ENCODE measurements at regions not wholly inside any gene's neighbourhood (a gene's known extent, or its start where the extent isn't known, plus 50 kb on each side); places are given as distances from the start of the nearest gene placed in this dataset.

DNA sequence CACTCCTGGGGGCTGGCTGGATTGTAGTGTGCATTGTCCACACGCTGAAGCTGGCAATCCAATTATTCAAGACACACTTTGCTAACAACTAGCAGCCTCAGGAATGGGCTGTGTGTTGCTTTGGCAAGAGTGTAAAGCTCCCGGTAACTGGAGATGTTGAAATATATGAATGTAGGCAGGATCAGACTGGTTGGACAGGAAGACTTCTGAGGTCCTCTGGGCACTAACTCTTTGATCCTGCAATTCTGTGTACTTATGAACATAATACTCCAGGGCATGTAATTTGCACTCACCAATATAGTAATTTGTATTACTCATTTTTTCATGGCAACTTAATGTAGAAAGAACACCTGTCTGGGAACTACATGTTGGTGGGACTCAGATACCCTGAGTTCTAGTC is 106.7 kb upstream of the SLC28A3 start:
- Histone ChIP-seq H2AFZ (ENCODE audit: low read depth, low read length, poor library complexity, severe bottlenecking) (no peak overlapping the region), H3K4me2 (ENCODE audit: low read length) (no peak overlapping the region), H3K27me3 (ENCODE audit: insufficient read depth, low read length) (peaks cover 8% of the 10 kb centered on the region; the same call in 1 of the 2 replicates), H3K4me1 (ENCODE audit: control insufficient read depth in 1 of 2, insufficient read depth in 2 of 2, low read length in 2 of 2) (no peaks in the 10 kb centered on the region), H3K9ac (ENCODE audit: low read length) (no peak overlapping the region), H3K27ac (ENCODE audit: low read depth, low read length) (no peak overlapping the region), H3K4me3 (replicated peaks in 1 of 2; ENCODE audit: low read depth in 1 of 2, low read length in 2 of 2) (no peak overlapping the region), H3K36me3 (ENCODE audit: control insufficient read depth in 1 of 2, insufficient read depth in 2 of 2, low read length in 2 of 2) (no peaks in the 10 kb centered on the region), H3K9me3 (ENCODE audit: control insufficient read depth in 1 of 2, insufficient read depth in 1 of 2, low read depth in 1 of 2, low read length in 2 of 2) (no peaks in the 10 kb centered on the region), H3K9me2 (ENCODE audit: insufficient read depth) (no peaks in the 10 kb centered on the region), H4K20me1 (ENCODE audit: insufficient read depth) (no peaks in the 10 kb centered on the region), H3K79me2 (ENCODE audit: insufficient read depth, low read length) (no peaks in the 10 kb centered on the region)
- ChIA-PET CTCF (no interaction called here), POLR2A (no interaction called here), RAD21 (ENCODE audit: low non-redundant PET in 1 of 2, low total read pairs in 2 of 2, uncharacterized antibody in 2 of 2, unreplicated experiment in 2 of 2) (no interaction called here)
- intact Hi-C loops (cut with micrococcal nuclease): no loop called here
- BruUV-seq (replicated peaks): no TSS peak
- ATAC-seq (no peak), DNase-seq (ENCODE audit: low read depth, low spot score) (no peak)
- no peak for TF ChIP-seq SIN3A (IDR thresholded peaks at IDR 0.05; ENCODE audit: low read depth)
- TF ChIP-seq RAD21 (IDR thresholded peaks at IDR 0.05; ENCODE audit: low read depth): no peak
- no peak for TF ChIP-seq YY1 (IDR thresholded peaks at IDR 0.05; ENCODE audit: extremely low read depth, insufficient replicate concordance, low read depth, low read length)
- no peak for TF ChIP-seq EZH2 (IDR thresholded peaks at IDR 0.05)
- no peak for TF ChIP-seq ZBTB33 (IDR thresholded peaks at IDR 0.05; ENCODE audit: extremely low read depth, insufficient replicate concordance, low read length)
- TF ChIP-seq, protein P1, sequence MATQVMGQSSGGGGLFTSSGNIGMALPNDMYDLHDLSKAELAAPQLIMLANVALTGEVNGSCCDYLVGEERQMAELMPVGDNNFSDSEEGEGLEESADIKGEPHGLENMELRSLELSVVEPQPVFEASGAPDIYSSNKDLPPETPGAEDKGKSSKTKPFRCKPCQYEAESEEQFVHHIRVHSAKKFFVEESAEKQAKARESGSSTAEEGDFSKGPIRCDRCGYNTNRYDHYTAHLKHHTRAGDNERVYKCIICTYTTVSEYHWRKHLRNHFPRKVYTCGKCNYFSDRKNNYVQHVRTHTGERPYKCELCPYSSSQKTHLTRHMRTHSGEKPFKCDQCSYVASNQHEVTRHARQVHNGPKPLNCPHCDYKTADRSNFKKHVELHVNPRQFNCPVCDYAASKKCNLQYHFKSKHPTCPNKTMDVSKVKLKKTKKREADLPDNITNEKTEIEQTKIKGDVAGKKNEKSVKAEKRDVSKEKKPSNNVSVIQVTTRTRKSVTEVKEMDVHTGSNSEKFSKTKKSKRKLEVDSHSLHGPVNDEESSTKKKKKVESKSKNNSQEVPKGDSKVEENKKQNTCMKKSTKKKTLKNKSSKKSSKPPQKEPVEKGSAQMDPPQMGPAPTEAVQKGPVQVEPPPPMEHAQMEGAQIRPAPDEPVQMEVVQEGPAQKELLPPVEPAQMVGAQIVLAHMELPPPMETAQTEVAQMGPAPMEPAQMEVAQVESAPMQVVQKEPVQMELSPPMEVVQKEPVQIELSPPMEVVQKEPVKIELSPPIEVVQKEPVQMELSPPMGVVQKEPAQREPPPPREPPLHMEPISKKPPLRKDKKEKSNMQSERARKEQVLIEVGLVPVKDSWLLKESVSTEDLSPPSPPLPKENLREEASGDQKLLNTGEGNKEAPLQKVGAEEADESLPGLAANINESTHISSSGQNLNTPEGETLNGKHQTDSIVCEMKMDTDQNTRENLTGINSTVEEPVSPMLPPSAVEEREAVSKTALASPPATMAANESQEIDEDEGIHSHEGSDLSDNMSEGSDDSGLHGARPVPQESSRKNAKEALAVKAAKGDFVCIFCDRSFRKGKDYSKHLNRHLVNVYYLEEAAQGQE (IDR thresholded peaks at IDR 0.05; ENCODE audit: low read depth): no peak
- no peak for TF ChIP-seq ZFX (IDR thresholded peaks at IDR 0.05)
- no peak for TF ChIP-seq MAX (IDR thresholded peaks at IDR 0.05)
- no peak for TF ChIP-seq EZH2phosphoT487 (IDR thresholded peaks at IDR 0.05; ENCODE audit: borderline replicate concordance)
- TF ChIP-seq JUND (IDR thresholded peaks at IDR 0.05): no peak
- TF ChIP-seq ZNF274 (IDR thresholded peaks at IDR 0.05; ENCODE audit: low read depth, low read length): no peak
- no peak for TF ChIP-seq CBX3 (IDR thresholded peaks at IDR 0.05; ENCODE audit: low read depth)
- no peak for TF ChIP-seq EGR1 (IDR thresholded peaks at IDR 0.05; ENCODE audit: low read depth)
- TF ChIP-seq POLR2A (IDR thresholded peaks at IDR 0.05; ENCODE audit: borderline replicate concordance, extremely low read depth, insufficient read depth, insufficient read length): no peak
- TF ChIP-seq ELF1 (IDR thresholded peaks at IDR 0.05; ENCODE audit: borderline replicate concordance, low read depth): no peak
- no peak for TF ChIP-seq CTCF (IDR thresholded peaks at IDR 0.05 in 2 of 3, conservative IDR thresholded peaks at IDR 0.05 in 1 of 3; ENCODE audit: borderline replicate concordance in 1 of 3, insufficient read depth in 1 of 3, low read depth in 2 of 3, low read length in 2 of 3)
- no peak for TF ChIP-seq CEBPB (IDR thresholded peaks at IDR 0.05; ENCODE audit: low read depth)

Measured in HCT116 (cell line).